IMR-90 (cell line): ENCODE measurements at regions not wholly inside any gene's neighbourhood (a gene's known extent, or its start where the extent isn't known, plus 50 kb on each side); places are given as distances from the start of the nearest gene placed in this dataset.

Experiments used
- ATAC-seq: fragments of 200-7000 bp; cut with Tn5 transposase; 2 replicates; pipeline ENCODE4 v1.9.1; 2020; ENCODE audit warnings: low read depth, mild to moderate bottlenecking, moderate library complexity
- BruUV-seq: library from RNA; stranded (reverse); fragments of 400-500 nt; replicated peaks from 2 replicates; lab custom pipeline; 2021; lab: Mats Ljungman, UMichigan
- CTCF ChIA-PET: fragments of 300-600 bp; formaldehyde crosslinking; extraction: SDS; loops from one replicate; lab custom pipeline; 2021; ENCODE audit warnings: antibody characterized with exemption; lab: Yijun Ruan, JAX
- POLR2A ChIA-PET: fragments of 300-600 bp; sonication (Branson Sonifier 250); formaldehyde crosslinking; loops from one replicate; lab custom pipeline; 2022; ENCODE audit warnings: antibody characterized with exemption; ENCODE audit not compliant: unreplicated experiment; lab: Charles Lee
- DNase-seq: peaks from one replicate; pipeline ENCODE4 v3.0.0; 2013
- H2AFZ ChIP-seq: replicated peaks from 2 replicates; pipeline ENCODE3; 2013; ENCODE audit warnings: low read length, mild to moderate bottlenecking; ENCODE audit not compliant: poor library complexity
- H2AK5ac ChIP-seq: 2 replicates; pipeline ENCODE4 v1.6.1; 2013; ENCODE audit warnings: low read depth, low read length, inconsistent platforms
- H2AK9ac ChIP-seq: replicated peaks from 2 replicates; pipeline ENCODE3; 2013; ENCODE audit warnings: mild to moderate bottlenecking, low read depth, low read length, moderate library complexity; ENCODE audit not compliant: poor library complexity
- H2BK120ac ChIP-seq: 2 replicates; pipeline ENCODE4 v1.6.1; 2013; ENCODE audit warnings: low read depth, low read length, inconsistent platforms
- H2BK15ac ChIP-seq: 3 replicates; pipeline ENCODE4 v1.6.1; 2013; ENCODE audit warnings: low read depth, low read length, inconsistent platforms
- H2BK20ac ChIP-seq: 2 replicates; pipeline ENCODE4 v1.6.1; 2013; ENCODE audit warnings: low read depth, mild to moderate bottlenecking, inconsistent platforms, low read length, moderate library complexity
- H2BK5ac ChIP-seq: 2 replicates; pipeline ENCODE4 v1.6.1; 2013; ENCODE audit warnings: mild to moderate bottlenecking, low read depth, low read length, inconsistent platforms; ENCODE audit not compliant: poor library complexity, severe bottlenecking
- H3K14ac ChIP-seq: replicated peaks from 2 replicates; pipeline ENCODE4 v1.6.1; 2013; ENCODE audit warnings: low read depth, low read length, inconsistent platforms
- H3K18ac ChIP-seq: 2 replicates; pipeline ENCODE4 v1.6.1; 2013; ENCODE audit warnings: low read depth, low read length, control low read depth
- H3K23ac ChIP-seq: 2 replicates; pipeline ENCODE4 v1.6.1; 2013; ENCODE audit warnings: low read depth, low read length, inconsistent platforms
- H3K27ac ChIP-seq: 2 replicates; pipeline ENCODE4 v1.5.1; 2013; ENCODE audit warnings: mild to moderate bottlenecking, control low read depth, low read length; ENCODE audit not compliant: insufficient read depth
- H3K27me3 ChIP-seq: 2 replicates; pipeline ENCODE4 v1.6.1; 2013; ENCODE audit warnings: low read length; ENCODE audit not compliant: control insufficient read depth, insufficient read depth
- H3K36me3 ChIP-seq: 2 replicates; pipeline ENCODE4 v1.6.1; 2013; ENCODE audit warnings: low read length, mixed read lengths; ENCODE audit not compliant: control insufficient read depth, insufficient read depth
- H3K4ac ChIP-seq: 2 replicates; pipeline ENCODE4 v1.6.1; 2013; ENCODE audit warnings: low read depth, low read length, inconsistent platforms
- H3K4me1 ChIP-seq: 2 replicates; pipeline ENCODE4 v1.6.1; 2013; ENCODE audit warnings: low read length, mixed read lengths; ENCODE audit not compliant: control insufficient read depth, insufficient read depth
- H3K4me2 ChIP-seq: 2 replicates; pipeline ENCODE4 v1.6.1; 2013; ENCODE audit warnings: low read depth, mild to moderate bottlenecking, control low read depth, low read length, moderate library complexity
- H3K4me3 ChIP-seq: 2 replicates; pipeline ENCODE4 v1.5.1; 2013; ENCODE audit warnings: low read depth, mild to moderate bottlenecking, control low read depth, low read length, moderate library complexity; ENCODE audit not compliant: insufficient read depth
- H3K56ac ChIP-seq: 2 replicates; pipeline ENCODE4 v1.6.1; 2013; ENCODE audit warnings: low read length, inconsistent platforms; ENCODE audit not compliant: insufficient read depth; ENCODE audit errors: extremely low read depth
- H3K79me1 ChIP-seq, 2 experiments: 2 replicates each; pipeline ENCODE4 v1.6.1; 2013; ENCODE audit warnings: low read length in 2 of 2, inconsistent platforms in 1 of 2, low read depth in 1 of 2
- H3K9ac ChIP-seq: 2 replicates; pipeline ENCODE4 v1.6.1; 2013; ENCODE audit warnings: low read depth, low read length, control low read depth
- H3K9me1 ChIP-seq: 2 replicates; pipeline ENCODE4 v1.6.1; 2013; ENCODE audit warnings: low read length, inconsistent platforms; ENCODE audit not compliant: insufficient read depth
- H3K9me3 ChIP-seq: 2 replicates; pipeline ENCODE4 v1.6.1; 2013; ENCODE audit warnings: low read length; ENCODE audit not compliant: control insufficient read depth, insufficient read depth
- H4K20me1 ChIP-seq: 2 replicates; pipeline ENCODE4 v1.6.1; 2013; ENCODE audit warnings: low read length, inconsistent platforms; ENCODE audit not compliant: insufficient read depth
- H4K5ac ChIP-seq: 2 replicates; pipeline ENCODE4 v1.6.1; 2013; ENCODE audit warnings: mild to moderate bottlenecking, low read depth, low read length, control low read depth
- H4K8ac ChIP-seq, 2 experiments: 2 replicates each; pipeline ENCODE4 v1.6.1; 2013; ENCODE audit warnings: low read depth in 2 of 2, low read length in 2 of 2, control low read depth in 1 of 2, inconsistent platforms in 1 of 2
- H4K91ac ChIP-seq: 2 replicates; pipeline ENCODE4 v1.6.1; 2013; ENCODE audit warnings: low read depth, low read length, inconsistent platforms; ENCODE audit not compliant: insufficient read depth
- CEBPB ChIP-seq: IDR thresholded peaks from 2 replicates; pipeline ENCODE4 v1.6.1; 2012; ENCODE audit warnings: low read depth, low read length, improper control_type of control experiment
- CHD1 ChIP-seq: IDR thresholded peaks from 2 replicates; pipeline ENCODE4 v1.6.1; 2012; ENCODE audit warnings: low read depth, low read length, improper control_type of control experiment
- FOS ChIP-seq: fragments of 150-350 bp; IDR thresholded peaks from 2 replicates; pipeline ENCODE4 v1.6.1; 2016; ENCODE audit warnings: low read depth, low read length
- MAFK ChIP-seq: IDR thresholded peaks from 2 replicates; pipeline ENCODE4 v1.6.1; 2012; ENCODE audit warnings: low read depth, low read length, improper control_type of control experiment
- NFE2L2 ChIP-seq: fragments of 150-350 bp; IDR thresholded peaks from 2 replicates; pipeline ENCODE4 v1.6.1; 2016; ENCODE audit warnings: low read depth, mild to moderate bottlenecking, low read length
- POLR2A ChIP-seq: IDR thresholded peaks from 2 replicates; pipeline ENCODE4 v1.6.1; 2012; ENCODE audit warnings: mild to moderate bottlenecking, low read depth, low read length
- RCOR1 ChIP-seq: IDR thresholded peaks from 2 replicates; pipeline ENCODE4 v1.6.1; 2012; ENCODE audit warnings: mild to moderate bottlenecking, low read length, improper control_type of control experiment; ENCODE audit not compliant: insufficient replicate concordance
- RFX5 ChIP-seq: IDR thresholded peaks from 2 replicates; pipeline ENCODE4 v1.8.0; 2012; ENCODE audit warnings: low read depth, mild to moderate bottlenecking, low read length, moderate library complexity
- SMC3 ChIP-seq: fragments of 150-350 bp; IDR thresholded peaks from 2 replicates; pipeline ENCODE4 v1.6.1; 2016; ENCODE audit warnings: low read depth, mild to moderate bottlenecking, antibody characterized with exemption, low read length, moderate library complexity
- WGBS, 2 experiments: methylation state at CpG; one replicate each; pipeline versions ENCODE4 v1.1.5 to v1.1.7; 2013; ENCODE audit warnings: missing lambda C conversion rate in 2 of 2; ENCODE audit not compliant: insufficient read length in 1 of 2; ENCODE audit errors: extremely low coverage in 2 of 2; 5-methylcytosine and 5-hydroxymethylcytosine counted together
- dilution Hi-C: fragments of 300-500 bp; cut with HindIII; formaldehyde crosslinking; loops from one replicate; pipeline ENCODE4 v1.14.3; 2018; ENCODE audit warnings: low sequenced_read_pairs; ENCODE audit not compliant: unreplicated experiment
- in situ Hi-C: fragments of 300-500 bp; cut with MboI; formaldehyde crosslinking; loops from 3 replicates; pipeline ENCODE4 v1.14.3; 2019; ENCODE audit warnings: low sequenced_read_pairs, inconsistent platforms, mixed read lengths
- intact Hi-C: fragments of 100-400 bp; cut with micrococcal nuclease; formaldehyde crosslinking; loops from 2 replicates; pipeline ENCODE4 v1.10.0; 2022
- TF ChIP-seq, protein P1 (sequence below): conservative IDR thresholded peaks from 2 replicates; pipeline ENCODE4 v1.5.1; 2012; ENCODE audit warnings: mild to moderate bottlenecking, low read depth, low read length, improper control_type of control experiment
- TF ChIP-seq, protein P2 (sequence below): fragments of 150-350 bp; IDR thresholded peaks from 2 replicates; pipeline ENCODE4 v1.6.1; 2017; ENCODE audit warnings: mild to moderate bottlenecking, antibody characterized with exemption, low read length, low read depth

DNA sequence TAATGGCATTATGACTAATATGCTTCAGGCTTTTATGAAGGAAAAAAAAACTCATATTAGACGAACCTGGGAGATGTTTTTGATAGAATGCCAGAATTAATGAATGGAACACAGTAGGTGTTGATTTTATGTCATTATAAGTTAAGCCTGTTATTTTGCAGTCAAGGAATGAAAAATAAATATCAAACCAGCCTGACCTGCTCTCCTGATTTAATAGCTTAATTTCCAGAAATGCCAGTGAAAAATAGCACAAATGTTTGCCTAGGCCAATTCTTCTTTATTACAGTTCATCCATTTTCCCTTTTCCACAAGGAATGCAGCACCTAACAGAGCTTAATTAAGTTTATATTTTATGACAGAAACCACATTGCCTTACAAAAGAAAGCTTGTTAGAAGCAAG is 292.0 kb downstream of the TBL1XR1 start:
- intact Hi-C loops, result no loop called here
- H3K4ac ChIP-seq, result no peak overlapping the region
- no peak overlapping the region for H3K4me3 ChIP-seq
- H3K9me1 ChIP-seq, result no peaks in the 10 kb centered on the region
- H2BK20ac ChIP-seq, result no peak overlapping the region
- H4K8ac ChIP-seq, result no peak overlapping the region
- no peak overlapping the region for H3K4me2 ChIP-seq
- no TSS peak for BruUV-seq
- in situ Hi-C loops, result no loop called here
- no peaks in the 10 kb centered on the region; the same call in 1 of the 2 replicates for H3K27me3 ChIP-seq
- H3K27ac ChIP-seq, result no peak overlapping the region
- H3K4me1 ChIP-seq, result peaks cover 2% of the 10 kb centered on the region; the same call in 1 of the 2 replicates
- H3K9ac ChIP-seq, result no peak overlapping the region
- H3K9me3 ChIP-seq, result no peaks in the 10 kb centered on the region
- H4K20me1 ChIP-seq, result no peaks in the 10 kb centered on the region
- no peak overlapping the region for H2BK5ac ChIP-seq
- ChIA-PET POLR2A (no interaction called here), CTCF (no interaction called here)
- H3K18ac ChIP-seq, result no peak overlapping the region
- DNase-seq (no peak), ATAC-seq (no peak)
- H3K36me3 ChIP-seq, result no peaks in the 10 kb centered on the region
- no peak overlapping the region for H3K14ac ChIP-seq
- no peak overlapping the region for H3K56ac ChIP-seq
- TF ChIP-seq, protein P1, sequence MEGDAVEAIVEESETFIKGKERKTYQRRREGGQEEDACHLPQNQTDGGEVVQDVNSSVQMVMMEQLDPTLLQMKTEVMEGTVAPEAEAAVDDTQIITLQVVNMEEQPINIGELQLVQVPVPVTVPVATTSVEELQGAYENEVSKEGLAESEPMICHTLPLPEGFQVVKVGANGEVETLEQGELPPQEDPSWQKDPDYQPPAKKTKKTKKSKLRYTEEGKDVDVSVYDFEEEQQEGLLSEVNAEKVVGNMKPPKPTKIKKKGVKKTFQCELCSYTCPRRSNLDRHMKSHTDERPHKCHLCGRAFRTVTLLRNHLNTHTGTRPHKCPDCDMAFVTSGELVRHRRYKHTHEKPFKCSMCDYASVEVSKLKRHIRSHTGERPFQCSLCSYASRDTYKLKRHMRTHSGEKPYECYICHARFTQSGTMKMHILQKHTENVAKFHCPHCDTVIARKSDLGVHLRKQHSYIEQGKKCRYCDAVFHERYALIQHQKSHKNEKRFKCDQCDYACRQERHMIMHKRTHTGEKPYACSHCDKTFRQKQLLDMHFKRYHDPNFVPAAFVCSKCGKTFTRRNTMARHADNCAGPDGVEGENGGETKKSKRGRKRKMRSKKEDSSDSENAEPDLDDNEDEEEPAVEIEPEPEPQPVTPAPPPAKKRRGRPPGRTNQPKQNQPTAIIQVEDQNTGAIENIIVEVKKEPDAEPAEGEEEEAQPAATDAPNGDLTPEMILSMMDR, result no peak
- no peak for TF ChIP-seq CHD1
- no peak for TF ChIP-seq RCOR1
- no peak for TF ChIP-seq NFE2L2
- no peak for TF ChIP-seq MAFK
- TF ChIP-seq SMC3, result no peak
- no peak for TF ChIP-seq FOS
- TF ChIP-seq POLR2A, result no peak
- TF ChIP-seq CEBPB, result no peak
- TF ChIP-seq, protein P2, sequence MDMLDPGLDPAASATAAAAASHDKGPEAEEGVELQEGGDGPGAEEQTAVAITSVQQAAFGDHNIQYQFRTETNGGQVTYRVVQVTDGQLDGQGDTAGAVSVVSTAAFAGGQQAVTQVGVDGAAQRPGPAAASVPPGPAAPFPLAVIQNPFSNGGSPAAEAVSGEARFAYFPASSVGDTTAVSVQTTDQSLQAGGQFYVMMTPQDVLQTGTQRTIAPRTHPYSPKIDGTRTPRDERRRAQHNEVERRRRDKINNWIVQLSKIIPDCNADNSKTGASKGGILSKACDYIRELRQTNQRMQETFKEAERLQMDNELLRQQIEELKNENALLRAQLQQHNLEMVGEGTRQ, result no peak
- no peak for TF ChIP-seq RFX5
- no peak overlapping the region for H4K91ac ChIP-seq
- H4K5ac ChIP-seq, result no peak overlapping the region
- H3K79me1 ChIP-seq, result no peaks in the 10 kb centered on the region
- no peak overlapping the region for H2AK9ac ChIP-seq
- H3K23ac ChIP-seq, result no peak overlapping the region
- H2AK5ac ChIP-seq, result no peak overlapping the region
- no peak overlapping the region for H2BK120ac ChIP-seq
- WGBS, 2 experiments, result no CpG with 5 or more reads among the region's 1 CpG
- no peak overlapping the region for H2BK15ac ChIP-seq
- H2AFZ ChIP-seq, result no peak overlapping the region
- dilution Hi-C loops, result no loop called here
